ENCODE measurements at regions not wholly inside any gene's neighbourhood (a gene's known extent, or its start where the extent isn't known, plus 50 kb on each side); places are given as distances from the start of the nearest gene placed in this dataset.
A peak's percentile ranks its signal among the peaks of the same experiment; 100 is the strongest.
"Not testable (repeated sequence)": the region's sequence is repeated elsewhere in the genome, so short reads cannot be mapped to it uniquely, and the experiment has no call there.

GRCh38 chr12:34306133-34306830 lies 284.0 kb downstream of the ALG10 start:
- H3K9me3 Mint-ChIP-seq = peaks cover 6 to 27% (median 18%) of the 10 kb centered on the region in 3 donors
- H3K36me3 Mint-ChIP-seq = no peaks in the 10 kb centered on the region

DNA sequence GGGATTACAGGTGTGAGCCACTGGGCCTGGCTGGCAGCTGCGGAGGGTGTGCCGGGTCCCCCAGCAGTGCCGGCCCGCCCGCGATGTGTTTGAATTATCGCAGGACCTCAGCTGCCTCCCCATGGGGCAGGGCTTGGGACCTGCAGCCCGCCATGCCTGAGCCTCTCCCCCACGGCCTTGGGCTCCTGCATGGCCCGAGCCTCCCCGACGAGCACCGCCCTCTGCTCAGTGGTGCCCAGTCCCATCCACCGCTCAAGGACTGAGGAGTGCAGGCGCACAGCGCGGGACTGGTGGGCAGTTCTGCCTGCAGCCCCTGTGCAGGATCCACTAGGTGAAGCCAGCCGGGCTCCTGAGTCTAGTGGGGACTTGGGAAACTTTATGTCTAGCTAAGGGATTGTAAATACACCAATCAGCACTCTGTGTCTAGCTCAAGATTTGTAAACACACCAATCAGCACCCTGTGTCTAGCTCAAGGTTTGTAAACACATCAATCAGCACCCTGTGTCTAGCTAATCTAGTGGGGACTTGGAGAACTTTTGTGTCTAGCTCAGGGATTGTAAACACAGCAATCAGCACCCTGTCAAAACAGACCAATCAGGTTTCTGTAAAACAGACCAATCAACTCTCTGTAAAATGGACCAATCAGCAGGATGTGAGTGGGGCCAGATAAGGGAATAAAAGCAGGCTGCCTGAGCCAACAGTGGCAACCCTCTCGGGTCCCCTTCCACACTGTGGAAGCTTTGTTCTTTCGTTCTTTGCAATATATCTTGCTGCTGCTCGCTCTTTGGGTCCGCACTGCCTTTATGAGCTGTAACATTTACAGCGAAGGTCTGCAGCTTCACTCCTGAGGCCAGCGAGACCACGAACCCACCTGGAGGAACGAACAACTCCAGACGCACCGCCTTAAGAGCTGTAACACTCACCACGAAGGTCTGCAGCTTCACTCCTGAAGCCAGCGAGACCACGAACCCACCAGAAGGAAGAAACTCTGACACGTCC lies 287.8 kb downstream of the ALG10 start:
- not testable (repeated sequence) for H3K27ac Mint-ChIP-seq, H3K27me3 Mint-ChIP-seq, H3K36me3 Mint-ChIP-seq, H3K4me1 Mint-ChIP-seq
- peaks cover 3 to 25% (median 9%) of the 10 kb centered on the region in 3 donors for H3K9me3 Mint-ChIP-seq
- H3K4me3 Mint-ChIP-seq = peak overlapping the region in 1 of 4 donors; percentile 47

More at GRCh38 chr12:34306133-34306830, 284.0 kb downstream of the ALG10 start:
- Mint-ChIP-seq H3K4me3 (no peak overlapping the region), H3K27ac (no peak overlapping the region), H3K27me3 (no peaks in the 10 kb centered on the region), H3K4me1 (peaks cover 0 to 3% (median 0%) of the 10 kb centered on the region in 3 donors)

- Mint-ChIP-seq H3K27me3 (no peaks in the 10 kb centered on the region), H3K9me3 (peaks cover 3 to 25% (median 9%) of the 10 kb centered on the region in 3 donors), H3K36me3 (no peaks in the 10 kb centered on the region), H3K4me1 (peaks cover 0 to 2% (median 0%) of the 10 kb centered on the region in 3 donors), H3K4me3 (no peak overlapping the region), H3K27ac (peak overlapping the region in 1 of 3 donors; percentile 24)
Measured at GRCh38 chr12:34311337-34311736, 289.0 kb downstream of the ALG10 start.

DNA sequence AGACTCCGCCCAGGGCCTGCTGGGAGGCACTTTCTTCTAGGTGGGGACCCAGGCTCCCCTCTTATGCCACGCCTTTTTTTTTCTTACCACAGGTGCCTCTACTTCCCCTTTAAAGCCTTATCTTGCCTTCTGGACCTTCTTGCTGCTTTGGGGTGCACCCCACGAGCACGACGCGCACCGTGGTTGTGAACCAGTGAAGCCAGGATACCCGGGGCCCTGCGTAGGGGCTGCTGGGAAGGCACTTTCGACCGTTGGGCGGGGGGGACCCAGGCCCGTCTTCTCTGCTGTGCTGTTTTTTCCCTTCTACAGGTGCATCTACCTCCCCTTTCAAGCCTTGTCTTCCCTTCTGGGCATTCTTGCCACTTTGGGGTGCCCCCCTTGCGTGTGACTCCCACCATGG lies 305.4 kb downstream of the ALG10 start:
- peaks cover 0 to 1% (median 0%) of the 10 kb centered on the region in 3 donors for H3K4me1 Mint-ChIP-seq
- H3K27ac Mint-ChIP-seq = peak overlapping the region in 1 of 3 donors; percentile 78
- no peak overlapping the region for H3K4me3 Mint-ChIP-seq
- H3K27me3 Mint-ChIP-seq = no peaks in the 10 kb centered on the region
- H3K9me3 Mint-ChIP-seq = peaks cover 4 to 29% (median 22%) of the 10 kb centered on the region in 3 donors
- peaks cover 2% of the 10 kb centered on the region for H3K36me3 Mint-ChIP-seq

- H3K4me1 Mint-ChIP-seq = peaks cover 0 to 1% (median 0%) of the 10 kb centered on the region in 3 donors
- H3K9me3 Mint-ChIP-seq = peaks cover 0 to 9% (median 0%) of the 10 kb centered on the region in 3 donors
- no peak overlapping the region for H3K27ac Mint-ChIP-seq
- no peaks in the 10 kb centered on the region for H3K36me3 Mint-ChIP-seq
- no peak overlapping the region for H3K4me3 Mint-ChIP-seq
- H3K27me3 Mint-ChIP-seq = peaks cover 3% of the 10 kb centered on the region
Measured at GRCh38 chr12:34333337-34333736, 311.0 kb downstream of the ALG10 start.

DNA sequence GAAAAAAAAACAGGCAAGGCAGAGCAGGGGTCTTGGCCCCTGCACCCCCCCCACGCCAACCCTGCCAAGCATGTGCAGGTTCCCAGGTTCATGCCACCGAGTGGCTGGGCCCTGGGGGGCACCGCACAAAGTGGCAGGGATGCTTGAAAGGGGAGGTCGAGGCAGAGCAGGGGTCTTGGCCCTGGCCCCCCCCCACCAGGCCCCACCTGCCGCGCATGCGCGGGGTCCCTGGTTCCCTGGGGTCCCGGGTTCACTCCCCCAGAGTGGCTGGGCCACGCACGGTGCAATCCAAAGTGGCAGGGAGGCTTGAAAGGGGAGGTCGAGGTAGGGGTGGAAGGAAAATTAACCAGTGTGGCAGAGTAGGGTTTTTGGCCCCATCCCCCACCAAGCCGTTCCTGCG lies 312.2 kb downstream of the ALG10 start:
- H3K27ac Mint-ChIP-seq = no peak overlapping the region
- no peaks in the 10 kb centered on the region for H3K36me3 Mint-ChIP-seq
- H3K9me3 Mint-ChIP-seq = peaks cover 0 to 5% (median 0%) of the 10 kb centered on the region in 3 donors
- no peak overlapping the region for H3K4me3 Mint-ChIP-seq
- H3K27me3 Mint-ChIP-seq = peaks cover 3% of the 10 kb centered on the region
- peaks cover 0 to 1% (median 0%) of the 10 kb centered on the region in 3 donors for H3K4me1 Mint-ChIP-seq

DNA sequence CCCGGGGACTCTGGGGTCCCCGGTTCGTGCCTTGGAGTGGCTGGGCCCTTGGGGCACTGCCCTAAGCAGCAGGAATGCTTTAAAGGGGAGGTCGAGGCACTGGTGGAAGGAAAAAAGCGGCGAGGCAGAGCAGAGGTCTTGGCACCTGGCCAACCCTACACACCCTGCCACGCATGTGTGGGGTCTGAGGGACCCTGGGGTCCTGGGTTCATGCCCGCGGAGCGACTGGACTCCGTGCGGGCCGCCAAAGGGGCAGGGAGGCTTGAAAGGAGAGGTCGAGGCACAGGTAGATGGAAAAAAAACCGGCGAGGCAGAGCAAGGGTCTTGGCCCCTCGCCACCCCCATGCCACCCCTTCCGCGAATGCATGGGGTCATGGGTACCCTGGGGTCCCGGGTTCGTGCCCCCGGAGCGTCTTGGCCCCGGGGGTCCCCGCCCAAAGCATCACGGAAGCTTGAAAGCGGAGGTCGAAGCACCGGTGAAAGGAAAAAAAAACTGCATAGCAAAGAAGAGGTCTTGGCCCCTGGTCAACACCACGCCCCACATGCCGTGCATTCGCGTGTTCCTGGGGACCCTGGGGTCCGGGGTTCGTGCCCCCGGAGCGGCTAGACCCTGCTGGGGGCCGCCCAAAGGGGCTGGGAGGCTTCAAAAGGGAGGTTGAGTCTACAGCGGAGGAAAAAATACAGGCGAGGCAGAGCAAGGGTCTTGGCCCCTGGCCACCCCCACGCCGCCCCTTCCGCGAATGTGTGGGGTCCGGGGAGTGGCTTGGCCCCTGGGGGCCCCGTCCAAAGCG lies 312.9 kb downstream of the ALG10 start:
- Mint-ChIP-seq H3K36me3 (no peaks in the 10 kb centered on the region), H3K27me3 (peaks cover 3% of the 10 kb centered on the region), H3K4me1 (no peaks in the 10 kb centered on the region), H3K4me3 (peak overlapping the region in 1 of 4 donors; percentile 25), H3K9me3 (peaks cover 0 to 5% (median 0%) of the 10 kb centered on the region in 3 donors), H3K27ac (no peak overlapping the region)

GRCh38 chr12:34335819-34336262 lies 313.5 kb downstream of the ALG10 start:
- Mint-ChIP-seq H3K9me3 (no peaks in the 10 kb centered on the region), H3K36me3 (no peaks in the 10 kb centered on the region), H3K27ac (no peak overlapping the region), H3K4me1 (no peaks in the 10 kb centered on the region), H3K4me3 (no peak overlapping the region), H3K27me3 (peaks cover 3% of the 10 kb centered on the region)

- Mint-ChIP-seq H3K36me3 (no peaks in the 10 kb centered on the region), H3K4me3 (no peak overlapping the region), H3K4me1 (no peaks in the 10 kb centered on the region), H3K9me3 (no peaks in the 10 kb centered on the region), H3K27me3 (peaks cover 3% of the 10 kb centered on the region), H3K27ac (no peak overlapping the region)
Measured at GRCh38 chr12:34336619-34337465, 314.5 kb downstream of the ALG10 start.

GRCh38 chr12:34338751-34339150 lies 316.5 kb downstream of the ALG10 start:
- H3K9me3 Mint-ChIP-seq = no peaks in the 10 kb centered on the region
- H3K27me3 Mint-ChIP-seq = peaks cover under 1% of the 10 kb centered on the region
- no peak overlapping the region for H3K27ac Mint-ChIP-seq
- no peaks in the 10 kb centered on the region for H3K36me3 Mint-ChIP-seq
- no peak overlapping the region for H3K4me3 Mint-ChIP-seq
- H3K4me1 Mint-ChIP-seq = no peaks in the 10 kb centered on the region

DNA sequence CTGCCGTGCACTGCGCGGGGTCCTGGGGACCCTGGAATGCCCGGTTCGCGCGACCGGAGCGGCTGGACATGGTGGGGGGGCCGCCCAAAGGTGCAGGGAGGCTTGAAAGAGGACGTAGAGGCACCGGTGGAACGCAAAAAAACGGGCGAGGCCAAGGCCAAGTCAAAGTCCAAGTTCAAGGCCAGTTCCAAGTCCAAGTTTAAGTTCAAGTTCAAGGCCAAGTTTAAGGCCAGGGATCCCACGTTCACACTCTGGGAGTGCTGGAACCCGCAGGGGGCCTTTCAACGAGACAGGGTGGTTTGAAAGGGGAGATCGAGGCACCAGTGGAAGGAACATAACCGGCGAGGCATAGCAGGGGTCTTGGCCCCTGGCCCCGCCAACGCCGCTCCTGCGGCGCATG lies 317.6 kb downstream of the ALG10 start:
- no peaks in the 10 kb centered on the region for H3K27me3 Mint-ChIP-seq
- H3K36me3 Mint-ChIP-seq = no peaks in the 10 kb centered on the region
- no peak overlapping the region for H3K27ac Mint-ChIP-seq
- H3K9me3 Mint-ChIP-seq = no peaks in the 10 kb centered on the region
- H3K4me3 Mint-ChIP-seq = no peak overlapping the region
- H3K4me1 Mint-ChIP-seq = no peaks in the 10 kb centered on the region

GRCh38 chr12:34340534-34341361 lies 318.5 kb downstream of the ALG10 start:
- Mint-ChIP-seq H3K27me3 (no peaks in the 10 kb centered on the region), H3K36me3 (no peaks in the 10 kb centered on the region), H3K4me1 (no peaks in the 10 kb centered on the region), H3K9me3 (no peaks in the 10 kb centered on the region), H3K4me3 (no peak overlapping the region), H3K27ac (no peak overlapping the region)

DNA sequence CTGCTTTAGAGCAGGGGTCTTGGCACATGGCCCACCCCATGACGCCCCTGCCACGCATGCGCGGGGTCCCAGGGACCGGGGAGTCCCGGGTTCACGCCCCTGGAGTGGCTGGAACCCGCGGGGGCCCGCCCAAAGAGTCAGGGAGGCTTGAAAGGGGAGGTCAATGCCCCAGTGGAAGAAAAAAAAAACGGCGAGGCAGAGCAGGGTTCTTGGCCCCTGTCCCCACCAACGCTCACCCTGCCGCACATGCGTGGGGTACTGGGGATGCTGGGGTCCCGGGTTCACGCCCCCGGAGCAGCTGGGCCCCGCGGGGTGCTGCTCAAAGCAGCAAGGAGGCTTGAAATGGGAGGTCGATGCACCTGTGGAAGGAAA lies 319.1 kb downstream of the ALG10 start:
- H3K27ac Mint-ChIP-seq = no peak overlapping the region
- H3K4me3 Mint-ChIP-seq = no peak overlapping the region
- no peaks in the 10 kb centered on the region for H3K4me1 Mint-ChIP-seq
- H3K36me3 Mint-ChIP-seq = no peaks in the 10 kb centered on the region
- H3K9me3 Mint-ChIP-seq = no peaks in the 10 kb centered on the region
- no peaks in the 10 kb centered on the region for H3K27me3 Mint-ChIP-seq
